GM12865 (cell line): ENCODE measurements at regions not wholly inside any gene's neighbourhood (a gene's known extent, or its start where the extent isn't known, plus 50 kb on each side); places are given as distances from the start of the nearest gene placed in this dataset.

Source experiments
- DNase-seq: peaks from one replicate; pipeline ENCODE4 v3.0.0; 2010; ENCODE audit warnings: low read depth
- H3K4me3 ChIP-seq: 2 replicates; pipeline ENCODE4 v1.5.1; 2011; ENCODE audit warnings: mild to moderate bottlenecking, low read depth, low read length, control low read depth
- TF ChIP-seq, protein P1 (sequence below): IDR thresholded peaks from 2 replicates; pipeline ENCODE4 v1.5.1; 2011; ENCODE audit warnings: low read length, control low read depth, low read depth, inconsistent platforms; ENCODE audit not compliant: insufficient read depth; ENCODE audit errors: missing control alignments

DNA sequence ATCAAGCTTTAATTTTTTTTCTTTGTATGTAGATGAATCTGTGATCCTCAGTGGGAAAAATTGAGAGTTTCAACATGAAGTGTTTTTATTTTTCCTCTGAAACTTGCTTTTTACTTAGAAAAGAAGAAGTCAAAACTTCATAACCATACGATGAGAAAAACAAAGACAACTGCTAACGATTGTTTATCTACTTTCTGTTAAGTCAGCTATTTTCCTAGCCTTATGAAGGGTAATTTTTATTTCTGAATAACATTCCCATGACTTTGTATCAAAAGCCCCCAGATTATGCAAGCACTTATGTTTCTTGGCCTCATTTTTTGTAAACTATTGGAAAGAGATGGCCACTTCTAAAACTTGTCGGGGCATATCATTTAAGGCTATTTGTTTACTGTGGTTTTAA is 645.1 kb upstream of the PRKX start:
- TF ChIP-seq, protein P1, sequence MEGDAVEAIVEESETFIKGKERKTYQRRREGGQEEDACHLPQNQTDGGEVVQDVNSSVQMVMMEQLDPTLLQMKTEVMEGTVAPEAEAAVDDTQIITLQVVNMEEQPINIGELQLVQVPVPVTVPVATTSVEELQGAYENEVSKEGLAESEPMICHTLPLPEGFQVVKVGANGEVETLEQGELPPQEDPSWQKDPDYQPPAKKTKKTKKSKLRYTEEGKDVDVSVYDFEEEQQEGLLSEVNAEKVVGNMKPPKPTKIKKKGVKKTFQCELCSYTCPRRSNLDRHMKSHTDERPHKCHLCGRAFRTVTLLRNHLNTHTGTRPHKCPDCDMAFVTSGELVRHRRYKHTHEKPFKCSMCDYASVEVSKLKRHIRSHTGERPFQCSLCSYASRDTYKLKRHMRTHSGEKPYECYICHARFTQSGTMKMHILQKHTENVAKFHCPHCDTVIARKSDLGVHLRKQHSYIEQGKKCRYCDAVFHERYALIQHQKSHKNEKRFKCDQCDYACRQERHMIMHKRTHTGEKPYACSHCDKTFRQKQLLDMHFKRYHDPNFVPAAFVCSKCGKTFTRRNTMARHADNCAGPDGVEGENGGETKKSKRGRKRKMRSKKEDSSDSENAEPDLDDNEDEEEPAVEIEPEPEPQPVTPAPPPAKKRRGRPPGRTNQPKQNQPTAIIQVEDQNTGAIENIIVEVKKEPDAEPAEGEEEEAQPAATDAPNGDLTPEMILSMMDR: no peak
- DNase-seq: no peak
- no peak overlapping the region for H3K4me3 ChIP-seq

DNA sequence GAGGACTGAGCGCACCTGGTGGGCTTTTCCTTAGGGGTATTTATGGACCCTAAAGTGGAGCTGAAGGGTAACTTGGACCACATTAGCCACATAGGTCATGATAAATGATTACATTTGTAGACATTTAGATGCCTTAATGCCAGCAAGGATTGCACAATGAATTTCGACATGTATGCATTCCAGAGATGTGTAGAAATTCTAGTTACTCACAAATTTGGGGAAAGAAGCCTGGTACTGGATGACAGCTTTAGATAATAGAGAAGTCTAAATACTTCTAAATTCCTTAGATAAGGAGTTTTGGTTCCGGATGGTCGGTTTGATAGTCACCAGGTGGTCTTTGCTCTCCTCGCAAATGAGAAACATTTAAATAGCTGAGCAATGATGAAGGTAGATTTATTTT is 609.5 kb upstream of the PRKX start:
- H3K4me3 ChIP-seq: no peak overlapping the region
- no peak for DNase-seq
- TF ChIP-seq, protein P1: no peak

DNA sequence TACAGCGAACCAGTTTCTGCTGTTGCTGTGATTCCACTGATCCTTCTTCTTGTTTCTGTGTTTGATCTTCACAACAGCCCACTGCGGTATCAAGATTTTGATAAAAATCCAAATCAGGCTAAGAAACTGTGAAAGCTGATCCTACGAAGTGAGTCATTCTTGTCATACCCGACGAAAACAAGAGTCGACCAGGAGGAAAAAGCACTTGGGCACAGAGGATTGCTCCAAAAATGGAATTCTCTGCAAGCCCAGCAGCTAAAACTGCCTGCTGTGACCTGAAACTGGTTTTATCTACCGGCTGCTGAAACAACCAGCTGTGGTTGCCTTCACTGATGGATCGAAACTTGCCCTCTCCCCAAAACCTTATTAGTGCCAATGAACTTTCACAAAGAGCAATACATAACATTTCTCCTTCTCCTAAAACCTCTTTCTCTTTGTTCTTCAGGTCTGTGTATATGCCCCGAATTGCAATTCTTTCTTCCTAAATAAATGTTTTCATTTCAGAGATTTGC is 607.0 kb upstream of the PRKX start:
- no peak overlapping the region for H3K4me3 ChIP-seq
- TF ChIP-seq, protein P1: no peak
- no peak for DNase-seq

DNA sequence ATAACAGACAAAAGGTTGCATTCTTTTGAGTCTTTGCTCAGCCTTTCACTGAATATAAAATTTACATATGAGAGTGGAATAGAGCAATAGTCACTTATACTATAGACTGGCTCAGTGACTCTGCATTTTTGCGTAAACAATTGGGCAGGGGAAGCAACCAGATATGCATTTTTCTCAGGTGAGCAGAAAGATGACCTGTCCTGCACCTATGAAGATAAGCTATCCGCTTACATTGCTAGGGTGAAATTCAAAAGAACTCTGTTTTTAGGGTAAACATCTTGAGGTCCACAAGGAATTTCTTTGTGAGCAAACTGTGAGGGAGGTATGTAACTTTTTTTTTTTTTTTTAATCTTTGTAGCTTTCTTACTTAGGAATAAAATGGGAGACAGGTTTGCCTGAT is 602.4 kb upstream of the PRKX start:
- TF ChIP-seq, protein P1: no peak
- DNase-seq: no peak
- no peak overlapping the region for H3K4me3 ChIP-seq

DNA sequence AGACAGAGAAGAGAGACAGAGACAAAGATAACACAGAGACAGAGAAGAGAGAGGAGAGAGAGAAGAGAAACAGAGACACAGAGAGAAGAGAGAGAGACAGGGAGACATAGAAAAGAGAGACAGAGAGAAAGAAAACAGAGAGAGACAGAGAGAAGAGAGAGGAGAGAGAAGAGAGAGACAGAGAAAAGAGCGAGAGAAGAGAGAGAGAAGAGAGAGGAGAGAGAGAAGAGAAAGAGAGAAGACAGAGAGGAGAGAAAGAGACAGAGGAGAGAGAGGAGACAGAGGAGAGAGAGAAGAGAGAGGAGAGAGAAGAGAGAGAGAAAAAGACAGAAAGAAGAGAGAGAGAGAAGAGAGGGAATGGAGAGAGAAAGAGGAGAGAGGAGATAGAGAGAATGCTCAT is 601.1 kb upstream of the PRKX start:
- TF ChIP-seq, protein P1: no peak
- no peak for DNase-seq
- H3K4me3 ChIP-seq: no peak overlapping the region

DNA sequence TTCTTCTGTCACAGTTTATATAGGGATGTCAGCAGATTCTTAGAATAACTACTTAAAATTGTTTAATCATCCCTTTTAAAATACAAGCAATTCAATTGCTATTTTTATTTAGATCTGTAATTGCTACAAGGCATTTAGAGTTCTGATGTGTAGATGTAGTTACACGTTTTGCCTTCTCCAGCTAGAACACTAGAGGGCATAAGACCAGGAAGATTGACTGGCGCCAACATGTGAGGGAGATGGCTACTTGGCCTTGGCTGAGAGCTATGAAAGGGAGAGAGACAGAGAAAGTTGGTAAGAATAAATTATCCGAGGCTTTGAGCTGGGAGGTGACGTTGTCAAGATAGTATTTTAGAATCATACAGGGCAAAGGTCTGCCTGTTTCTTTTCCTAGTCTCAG is 563.7 kb upstream of the PRKX start:
- H3K4me3 ChIP-seq: no peak overlapping the region
- TF ChIP-seq, protein P1: peak; percentile 3
- DNase-seq: peak; percentile 1

DNA sequence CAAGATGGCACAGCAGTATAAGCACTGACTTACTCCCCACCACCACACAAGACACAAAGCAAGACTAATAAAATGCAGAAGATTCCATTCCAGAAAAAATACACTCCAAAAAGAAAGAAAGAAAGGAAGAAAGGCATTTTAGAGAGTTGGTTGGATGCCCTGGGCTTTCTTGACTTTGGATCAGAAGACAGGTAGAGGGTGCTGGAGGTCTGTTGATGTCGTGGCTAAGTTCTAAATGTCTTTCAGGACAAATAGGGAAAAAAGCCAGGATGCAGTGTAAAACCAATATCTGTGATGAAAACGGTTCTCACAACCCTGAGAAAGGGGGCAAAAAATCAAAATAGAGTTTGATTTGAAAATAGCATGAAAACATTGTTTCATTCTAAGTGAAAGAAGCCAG is 555.2 kb upstream of the PRKX start:
- no peak for DNase-seq
- TF ChIP-seq, protein P1: no peak
- H3K4me3 ChIP-seq: no peak overlapping the region
